ENCODE measurements at regions not wholly inside any gene's neighbourhood (a gene's known extent, or its start where the extent isn't known, plus 50 kb on each side); places are given as distances from the start of the nearest gene placed in this dataset.

GRCh38 chr6:169074526-169074925, 179.1 kb downstream of the THBS2 start:
- Histone ChIP-seq H3K27ac (ENCODE audit: insufficient read depth, low read length, poor library complexity, severe bottlenecking) (no peak overlapping the region), H3K27me3 (replicated peaks; ENCODE audit: control insufficient read depth, insufficient read depth, low read length, poor library complexity, severe bottlenecking) (no peaks in the 10 kb centered on the region), H3K36me3 (ENCODE audit: control insufficient read depth, insufficient read depth, low read length) (no peaks in the 10 kb centered on the region), H3K4me1 (ENCODE audit: control insufficient read depth, insufficient read depth, low read length, poor library complexity, severe bottlenecking) (no peaks in the 10 kb centered on the region), H3K9me3 (ENCODE audit: control insufficient read depth, low read length) (no peaks in the 10 kb centered on the region), H3K4me3 (ENCODE audit: insufficient read depth, low read depth, low read length, poor library complexity, severe bottlenecking) (no peak overlapping the region)
- no peak for DNase-seq

- no peaks in the 10 kb centered on the region for H3K27me3 ChIP-seq (replicated peaks; ENCODE audit: control insufficient read depth, insufficient read depth, low read length, poor library complexity, severe bottlenecking)
- H3K27ac ChIP-seq (ENCODE audit: insufficient read depth, low read length, poor library complexity, severe bottlenecking), result no peak overlapping the region
- no peak for DNase-seq
- no peaks in the 10 kb centered on the region for H3K4me1 ChIP-seq (ENCODE audit: control insufficient read depth, insufficient read depth, low read length, poor library complexity, severe bottlenecking)
- H3K4me3 ChIP-seq (ENCODE audit: insufficient read depth, low read depth, low read length, poor library complexity, severe bottlenecking), result no peak overlapping the region
- no peaks in the 10 kb centered on the region for H3K9me3 ChIP-seq (ENCODE audit: control insufficient read depth, low read length)
- no peaks in the 10 kb centered on the region for H3K36me3 ChIP-seq (ENCODE audit: control insufficient read depth, insufficient read depth, low read length)
These were observed 180.3 kb downstream of the THBS2 start for GRCh38 chr6:169073311-169073710.

GRCh38 chr6:169072127-169073042, 181.3 kb downstream of the THBS2 start:
- H3K27ac ChIP-seq (ENCODE audit: insufficient read depth, low read length, poor library complexity, severe bottlenecking), result no peak overlapping the region

GRCh38 chr6:169071394-169071793, 182.3 kb downstream of the THBS2 start:
- Histone ChIP-seq H3K4me3 (ENCODE audit: insufficient read depth, low read depth, low read length, poor library complexity, severe bottlenecking) (no peak overlapping the region), H3K27me3 (replicated peaks; ENCODE audit: control insufficient read depth, insufficient read depth, low read length, poor library complexity, severe bottlenecking) (no peaks in the 10 kb centered on the region), H3K36me3 (ENCODE audit: control insufficient read depth, insufficient read depth, low read length) (no peaks in the 10 kb centered on the region), H3K4me1 (ENCODE audit: control insufficient read depth, insufficient read depth, low read length, poor library complexity, severe bottlenecking) (no peaks in the 10 kb centered on the region), H3K27ac (ENCODE audit: insufficient read depth, low read length, poor library complexity, severe bottlenecking) (no peak overlapping the region), H3K9me3 (ENCODE audit: control insufficient read depth, low read length) (no peaks in the 10 kb centered on the region)
- no peak for DNase-seq

More at GRCh38 chr6:169072127-169073042, 181.3 kb downstream of the THBS2 start:
- Histone ChIP-seq H3K27me3 (replicated peaks; ENCODE audit: control insufficient read depth, insufficient read depth, low read length, poor library complexity, severe bottlenecking) (no peaks in the 10 kb centered on the region), H3K4me3 (ENCODE audit: insufficient read depth, low read depth, low read length, poor library complexity, severe bottlenecking) (no peak overlapping the region), H3K36me3 (ENCODE audit: control insufficient read depth, insufficient read depth, low read length) (no peaks in the 10 kb centered on the region), H3K9me3 (ENCODE audit: control insufficient read depth, low read length) (no peaks in the 10 kb centered on the region), H3K4me1 (ENCODE audit: control insufficient read depth, insufficient read depth, low read length, poor library complexity, severe bottlenecking) (no peaks in the 10 kb centered on the region)
- no peak for DNase-seq

GRCh38 chr6:169070506-169071176, 183.0 kb downstream of the THBS2 start:
- no peak overlapping the region for H3K4me3 ChIP-seq (ENCODE audit: insufficient read depth, low read depth, low read length, poor library complexity, severe bottlenecking)

GRCh38 chr6:169069356-169069755, 184.3 kb downstream of the THBS2 start:
- H3K4me1 ChIP-seq (ENCODE audit: control insufficient read depth, insufficient read depth, low read length, poor library complexity, severe bottlenecking), result no peaks in the 10 kb centered on the region
- no peak overlapping the region for H3K4me3 ChIP-seq (ENCODE audit: insufficient read depth, low read depth, low read length, poor library complexity, severe bottlenecking)
- H3K27me3 ChIP-seq (replicated peaks; ENCODE audit: control insufficient read depth, insufficient read depth, low read length, poor library complexity, severe bottlenecking), result no peaks in the 10 kb centered on the region
- H3K9me3 ChIP-seq (ENCODE audit: control insufficient read depth, low read length), result no peaks in the 10 kb centered on the region
- no peak overlapping the region for H3K27ac ChIP-seq (ENCODE audit: insufficient read depth, low read length, poor library complexity, severe bottlenecking)
- DNase-seq, result no peak
- no peaks in the 10 kb centered on the region for H3K36me3 ChIP-seq (ENCODE audit: control insufficient read depth, insufficient read depth, low read length)

More at GRCh38 chr6:169070506-169071176, 183.0 kb downstream of the THBS2 start:
- Histone ChIP-seq H3K9me3 (ENCODE audit: control insufficient read depth, low read length) (no peaks in the 10 kb centered on the region), H3K36me3 (ENCODE audit: control insufficient read depth, insufficient read depth, low read length) (no peaks in the 10 kb centered on the region), H3K27me3 (replicated peaks; ENCODE audit: control insufficient read depth, insufficient read depth, low read length, poor library complexity, severe bottlenecking) (no peaks in the 10 kb centered on the region), H3K27ac (ENCODE audit: insufficient read depth, low read length, poor library complexity, severe bottlenecking) (no peak overlapping the region), H3K4me1 (ENCODE audit: control insufficient read depth, insufficient read depth, low read length, poor library complexity, severe bottlenecking) (no peaks in the 10 kb centered on the region)
- no peak for DNase-seq

- no peaks in the 10 kb centered on the region for H3K27me3 ChIP-seq (replicated peaks; ENCODE audit: control insufficient read depth, insufficient read depth, low read length, poor library complexity, severe bottlenecking)
- H3K36me3 ChIP-seq (ENCODE audit: control insufficient read depth, insufficient read depth, low read length), result no peaks in the 10 kb centered on the region
- DNase-seq, result no peak
- no peak overlapping the region for H3K27ac ChIP-seq (ENCODE audit: insufficient read depth, low read length, poor library complexity, severe bottlenecking)
- H3K4me3 ChIP-seq (ENCODE audit: insufficient read depth, low read depth, low read length, poor library complexity, severe bottlenecking), result no peak overlapping the region
- H3K4me1 ChIP-seq (ENCODE audit: control insufficient read depth, insufficient read depth, low read length, poor library complexity, severe bottlenecking), result no peaks in the 10 kb centered on the region
- no peaks in the 10 kb centered on the region for H3K9me3 ChIP-seq (ENCODE audit: control insufficient read depth, low read length)
These were observed 189.5 kb downstream of the THBS2 start for GRCh38 chr6:169064194-169064593.

- no peaks in the 10 kb centered on the region for H3K36me3 ChIP-seq (ENCODE audit: control insufficient read depth, insufficient read depth, low read length)
- no peak for DNase-seq
- H3K9me3 ChIP-seq (ENCODE audit: control insufficient read depth, low read length), result no peaks in the 10 kb centered on the region
- H3K4me3 ChIP-seq (ENCODE audit: insufficient read depth, low read depth, low read length, poor library complexity, severe bottlenecking), result no peak overlapping the region
- H3K27me3 ChIP-seq (replicated peaks; ENCODE audit: control insufficient read depth, insufficient read depth, low read length, poor library complexity, severe bottlenecking), result no peaks in the 10 kb centered on the region
- H3K4me1 ChIP-seq (ENCODE audit: control insufficient read depth, insufficient read depth, low read length, poor library complexity, severe bottlenecking), result no peaks in the 10 kb centered on the region
- H3K27ac ChIP-seq (ENCODE audit: insufficient read depth, low read length, poor library complexity, severe bottlenecking), result no peak overlapping the region
These were observed 191.4 kb downstream of the THBS2 start for GRCh38 chr6:169062272-169062671.

GRCh38 chr6:169058634-169059033, 195.0 kb downstream of the THBS2 start:
- no peaks in the 10 kb centered on the region for H3K36me3 ChIP-seq (ENCODE audit: control insufficient read depth, insufficient read depth, low read length)
- no peak overlapping the region for H3K4me3 ChIP-seq (ENCODE audit: insufficient read depth, low read depth, low read length, poor library complexity, severe bottlenecking)
- DNase-seq, result no peak
- no peaks in the 10 kb centered on the region for H3K9me3 ChIP-seq (ENCODE audit: control insufficient read depth, low read length)
- H3K27me3 ChIP-seq (replicated peaks; ENCODE audit: control insufficient read depth, insufficient read depth, low read length, poor library complexity, severe bottlenecking), result no peaks in the 10 kb centered on the region
- no peaks in the 10 kb centered on the region for H3K4me1 ChIP-seq (ENCODE audit: control insufficient read depth, insufficient read depth, low read length, poor library complexity, severe bottlenecking)
- no peak overlapping the region for H3K27ac ChIP-seq (ENCODE audit: insufficient read depth, low read length, poor library complexity, severe bottlenecking)

GRCh38 chr6:169052462-169052861, 201.2 kb downstream of the THBS2 start:
- no peak overlapping the region for H3K27ac ChIP-seq (ENCODE audit: insufficient read depth, low read length, poor library complexity, severe bottlenecking)
- no peaks in the 10 kb centered on the region for H3K4me1 ChIP-seq (ENCODE audit: control insufficient read depth, insufficient read depth, low read length, poor library complexity, severe bottlenecking)
- H3K9me3 ChIP-seq (ENCODE audit: control insufficient read depth, low read length), result no peaks in the 10 kb centered on the region
- H3K36me3 ChIP-seq (ENCODE audit: control insufficient read depth, insufficient read depth, low read length), result no peaks in the 10 kb centered on the region
- H3K4me3 ChIP-seq (ENCODE audit: insufficient read depth, low read depth, low read length, poor library complexity, severe bottlenecking), result no peak overlapping the region
- no peaks in the 10 kb centered on the region for H3K27me3 ChIP-seq (replicated peaks; ENCODE audit: control insufficient read depth, insufficient read depth, low read length, poor library complexity, severe bottlenecking)
- no peak for DNase-seq

Data from effector memory CD4-positive, alpha-beta T cell (primary cell).